ENCODE measurements at regions not wholly inside any gene's neighbourhood (a gene's known extent, or its start where the extent isn't known, plus 50 kb on each side); places are given as distances from the start of the nearest gene placed in this dataset.
"Not testable (repeated sequence)": the region's sequence is repeated elsewhere in the genome, so short reads cannot be mapped to it uniquely, and the experiment has no call there.

DNA sequence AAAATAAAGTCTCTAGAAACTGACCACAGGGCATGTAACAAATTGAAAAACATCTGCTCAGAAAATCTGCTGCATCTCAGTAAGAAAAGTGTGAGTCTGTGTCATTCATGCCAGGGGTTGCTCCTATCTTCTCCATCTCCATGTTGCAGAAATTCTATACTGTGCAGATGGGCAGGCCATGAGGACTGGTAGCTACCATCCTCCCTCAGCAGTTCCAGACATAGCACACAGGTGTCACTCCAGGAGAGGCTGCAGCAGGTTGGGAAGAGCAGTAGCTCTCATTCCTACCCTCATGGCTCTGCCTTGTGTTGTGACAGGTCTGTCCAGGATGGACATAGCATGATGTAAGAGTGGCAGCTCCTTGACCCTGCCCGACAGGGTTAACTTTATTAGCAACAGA is 173.4 kb downstream of the NDUFS4 start:
- Histone ChIP-seq H3K27ac (no peak overlapping the region), H3K9me3 (peaks cover 0 to 11% (median 0%) of the 10 kb centered on the region in 8 donors), H3K4me3 (no peak overlapping the region), H3K36me3 (no peaks in the 10 kb centered on the region), H3K27me3 (replicated peaks in 1 of 7) (no peaks in the 10 kb centered on the region), H3K4me1 (peaks cover 0 to 11% (median 5%) of the 10 kb centered on the region in 6 donors)
- TF ChIP-seq POLR2A (IDR thresholded peaks at IDR 0.05) (no peak), POLR2AphosphoS5 (IDR thresholded peaks at IDR 0.05) (no peak), CTCF (IDR thresholded peaks at IDR 0.05 in 8 of 11, conservative IDR thresholded peaks at IDR 0.05 in 3 of 11) (no peak)
- intact Hi-C loops (cut with DNase I; ENCODE audit: low total_unique reads), result no loop called here
- DNase-seq, result no peak
- 67 to 92% (median 88%) methylated on average over 1 of the region's 1 CpG for WGBS, 5 donors

DNA sequence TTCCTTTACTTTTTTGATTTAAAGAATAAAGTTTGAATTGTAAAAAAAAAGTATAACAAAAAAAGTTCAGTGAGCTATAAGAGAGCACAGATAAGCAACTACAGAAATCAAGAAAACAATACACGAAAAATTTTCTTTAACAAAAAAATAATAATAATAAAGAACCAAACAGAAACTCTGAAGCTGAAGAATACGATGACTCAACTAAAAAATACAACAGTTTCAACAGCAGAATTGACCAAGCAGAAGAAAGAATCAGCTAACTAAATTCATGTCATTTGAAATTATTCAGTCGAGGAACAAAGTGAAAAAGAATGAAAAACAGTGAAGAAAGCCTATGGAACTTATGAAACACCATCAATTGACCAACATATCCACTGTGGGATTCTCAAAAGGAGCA is 177.7 kb downstream of the NDUFS4 start:
- 80 to 92% (median 86%) methylated on average over 3 of the region's 3 CpGs for WGBS, 5 donors
- no peak for TF ChIP-seq CTCF (IDR thresholded peaks at IDR 0.05 in 8 of 11, conservative IDR thresholded peaks at IDR 0.05 in 3 of 11)
- TF ChIP-seq POLR2A (IDR thresholded peaks at IDR 0.05), result no peak
- TF ChIP-seq POLR2AphosphoS5 (IDR thresholded peaks at IDR 0.05), result no peak
- Histone ChIP-seq H3K27ac (no peak overlapping the region), H3K9me3 (peaks cover 0 to 11% (median 0%) of the 10 kb centered on the region in 8 donors), H3K27me3 (replicated peaks in 1 of 7) (no peaks in the 10 kb centered on the region), H3K36me3 (no peaks in the 10 kb centered on the region), H3K4me1 (no peaks in the 10 kb centered on the region), H3K4me3 (no peak overlapping the region)
- intact Hi-C loops (cut with DNase I; ENCODE audit: low total_unique reads), result no loop called here
- no peak for DNase-seq

GRCh38 chr5:53739111-53739510 is 178.7 kb downstream of the NDUFS4 start:
- Histone ChIP-seq H3K9me3 (peaks cover 0 to 11% (median 0%) of the 10 kb centered on the region in 8 donors), H3K27me3 (replicated peaks in 1 of 7) (no peaks in the 10 kb centered on the region), H3K36me3 (no peaks in the 10 kb centered on the region), H3K27ac (no peak overlapping the region), H3K4me1 (no peaks in the 10 kb centered on the region), H3K4me3 (no peak overlapping the region)
- DNase-seq, result no peak
- 89 to 98% (median 90%) methylated on average over 4 of the region's 4 CpGs for WGBS, 5 donors
- intact Hi-C loops (cut with DNase I; ENCODE audit: low total_unique reads), result no loop called here
- no peak for TF ChIP-seq POLR2AphosphoS5 (IDR thresholded peaks at IDR 0.05)
- no peak for TF ChIP-seq POLR2A (IDR thresholded peaks at IDR 0.05)
- no peak for TF ChIP-seq CTCF (IDR thresholded peaks at IDR 0.05 in 8 of 11, conservative IDR thresholded peaks at IDR 0.05 in 3 of 11)

GRCh38 chr5:53749621-53750020 is 189.2 kb downstream of the NDUFS4 start:
- DNase-seq, result no peak
- intact Hi-C loops (cut with DNase I; ENCODE audit: low total_unique reads), result no loop called here
- no peak overlapping the region for H3K27ac ChIP-seq
- no peaks in the 10 kb centered on the region for H3K4me1 ChIP-seq
- H3K4me3 ChIP-seq, result no peak overlapping the region
- 74 to 86% (median 80%) methylated on average over 1 of the region's 1 CpG for WGBS, 5 donors
- TF ChIP-seq POLR2A (IDR thresholded peaks at IDR 0.05), result no peak
- TF ChIP-seq CTCF (IDR thresholded peaks at IDR 0.05 in 8 of 11, conservative IDR thresholded peaks at IDR 0.05 in 3 of 11), result no peak
- no peak for TF ChIP-seq POLR2AphosphoS5 (IDR thresholded peaks at IDR 0.05)
- H3K36me3 ChIP-seq, result no peaks in the 10 kb centered on the region
- H3K27me3 ChIP-seq (replicated peaks in 1 of 7), result no peaks in the 10 kb centered on the region
- H3K9me3 ChIP-seq, result peaks cover 0 to 49% (median 39%) of the 10 kb centered on the region in 8 donors

DNA sequence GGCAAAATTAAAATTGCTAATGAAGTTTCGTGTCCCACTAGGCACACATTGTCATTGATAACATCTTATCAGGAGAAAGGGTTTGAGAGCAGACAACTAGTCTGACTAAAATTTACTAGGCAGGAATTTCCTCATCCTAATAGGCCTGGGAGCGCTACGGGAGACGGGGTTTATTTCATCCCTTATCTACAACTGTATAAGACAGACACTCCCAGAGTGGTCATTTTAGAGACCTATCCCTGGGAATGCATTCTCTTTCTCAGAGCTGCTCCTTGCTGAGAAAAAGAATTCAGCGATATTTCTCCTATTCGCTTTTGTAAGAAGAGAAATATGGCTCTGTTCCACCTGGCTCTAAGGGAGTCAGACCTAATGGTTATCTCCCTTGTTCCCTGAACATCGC is 191.8 kb downstream of the NDUFS4 start:
- H3K4me3 ChIP-seq; intact Hi-C loops (cut with DNase I; ENCODE audit: low total_unique reads); DNase-seq; H3K4me1 ChIP-seq; H3K27ac ChIP-seq; H3K36me3 ChIP-seq; H3K27me3 ChIP-seq (replicated peaks in 1 of 7): not testable (repeated sequence)
- 88 to 94% (median 92%) methylated on average over 7 of the region's 7 CpGs for WGBS, 5 donors
- peaks cover 0 to 53% (median 39%) of the 10 kb centered on the region in 8 donors for H3K9me3 ChIP-seq
